GM12864 (cell line): ENCODE measurements at regions not wholly inside any gene's neighbourhood (a gene's known extent, or its start where the extent isn't known, plus 50 kb on each side); places are given as distances from the start of the nearest gene placed in this dataset.

Source experiments
- DNase-seq: peaks from one replicate; pipeline ENCODE4 v3.0.0-alpha.2; 2011; ENCODE audit warnings: low read depth
- H3K4me3 ChIP-seq: 2 replicates; pipeline ENCODE4 v1.5.1; 2011; ENCODE audit warnings: mild to moderate bottlenecking, low read depth, low read length, control low read depth
- CTCF ChIP-seq: IDR thresholded peaks from 2 replicates; pipeline ENCODE4 v1.5.1; 2011; ENCODE audit warnings: low read depth, mild to moderate bottlenecking, moderate library complexity, low read length, control low read depth, inconsistent platforms; ENCODE audit errors: missing control alignments

- H3K4me3 ChIP-seq, result no peak overlapping the region
- DNase-seq, result no peak
- TF ChIP-seq CTCF, result no peak
Observed at GRCh38 chr14:66076176-66076575, 410.0 kb upstream of the CCDC196 start.

- no peak overlapping the region for H3K4me3 ChIP-seq
- DNase-seq, result no peak
- no peak for TF ChIP-seq CTCF
Observed at GRCh38 chr14:66078006-66078405, 408.2 kb upstream of the CCDC196 start.

GRCh38 chr14:66081594-66082376, 404.4 kb upstream of the CCDC196 start:
- H3K4me3 ChIP-seq, result no peak overlapping the region
- DNase-seq, result no peak
- no peak for TF ChIP-seq CTCF

- no peak overlapping the region for H3K4me3 ChIP-seq
- no peak for TF ChIP-seq CTCF
- DNase-seq, result no peak
Observed at GRCh38 chr14:66085224-66085623, 400.9 kb upstream of the CCDC196 start.

- TF ChIP-seq CTCF, result no peak
- no peak overlapping the region for H3K4me3 ChIP-seq
Observed at GRCh38 chr14:66085665-66086064, 400.5 kb upstream of the CCDC196 start.

GRCh38 chr14:66087231-66087630, 398.9 kb upstream of the CCDC196 start:
- no peak for DNase-seq
- H3K4me3 ChIP-seq, result no peak overlapping the region
- no peak for TF ChIP-seq CTCF

More at GRCh38 chr14:66085665-66086064, 400.5 kb upstream of the CCDC196 start:
- no peak for DNase-seq

GRCh38 chr14:66088656-66089055, 397.5 kb upstream of the CCDC196 start:
- no peak overlapping the region for H3K4me3 ChIP-seq
- DNase-seq, result no peak
- TF ChIP-seq CTCF, result no peak
